ENCODE measurements at regions not wholly inside any gene's neighbourhood (a gene's known extent, or its start where the extent isn't known, plus 50 kb on each side); places are given as distances from the start of the nearest gene placed in this dataset.

GRCh38 chr5:117103703-117104102 lies 529.1 kb upstream of the SEMA6A start (continued):
- no peak for TF ChIP-seq ZNF532 (CRISPR knock-in tag; IDR thresholded peaks at IDR 0.05; ENCODE audit: borderline replicate concordance)
- TF ChIP-seq SMAD4 (CRISPR knock-in tag; IDR thresholded peaks at IDR 0.05) = no peak
- TF ChIP-seq ZNF219 (CRISPR knock-in tag; IDR thresholded peaks at IDR 0.05; ENCODE audit: borderline replicate concordance) = no peak

GRCh38 chr5:117102591-117102990 lies 528.0 kb upstream of the SEMA6A start:
- TF ChIP-seq ESRRA (CRISPR knock-in tag; IDR thresholded peaks at IDR 0.05; ENCODE audit: borderline replicate concordance) (no peak), ARID4B (CRISPR knock-in tag; IDR thresholded peaks at IDR 0.05; ENCODE audit: borderline replicate concordance) (no peak), GTF2I (CRISPR knock-in tag; conservative IDR thresholded peaks at IDR 0.05) (no peak), ZNF219 (CRISPR knock-in tag; IDR thresholded peaks at IDR 0.05; ENCODE audit: borderline replicate concordance) (no peak), MXD4 (CRISPR knock-in tag; IDR thresholded peaks at IDR 0.05; ENCODE audit: borderline replicate concordance) (no peak), ZNF317 (CRISPR knock-in tag; IDR thresholded peaks at IDR 0.05; ENCODE audit: borderline replicate concordance, low read depth) (no peak), RORB (CRISPR knock-in tag; IDR thresholded peaks at IDR 0.05) (no peak), NFATC4 (CRISPR knock-in tag; IDR thresholded peaks at IDR 0.05) (no peak), E2F1 (CRISPR knock-in tag; IDR thresholded peaks at IDR 0.05) (no peak), ZSCAN18 (CRISPR knock-in tag; IDR thresholded peaks at IDR 0.05) (no peak), TP53 (CRISPR knock-in tag; IDR thresholded peaks at IDR 0.05) (no peak), JAZF1 (CRISPR knock-in tag; IDR thresholded peaks at IDR 0.05) (no peak), ZNF263 (CRISPR knock-in tag; IDR thresholded peaks at IDR 0.05; ENCODE audit: low read depth) (no peak), E2F4 (CRISPR knock-in tag; IDR thresholded peaks at IDR 0.05; ENCODE audit: borderline replicate concordance, low read depth) (no peak), ZMAT4 (CRISPR knock-in tag; IDR thresholded peaks at IDR 0.05) (no peak), TEAD1 (CRISPR knock-in tag; IDR thresholded peaks at IDR 0.05) (no peak), ZNF281 (CRISPR knock-in tag; IDR thresholded peaks at IDR 0.05) (no peak)
- ChIA-PET POLR2A (no interaction called here), CTCF (no interaction called here)
- Mint-ChIP-seq H3K36me3 (no peaks in the 10 kb centered on the region), H3K4me1 (peaks cover 24% of the 10 kb centered on the region), H3K27me3 (ENCODE audit: low read depth) (no peaks in the 10 kb centered on the region), H3K27ac (peak overlapping the region; percentile 80), H3K9me3 (peaks cover 7% of the 10 kb centered on the region; the same call in 1 of the 2 replicates), H3K4me3 (no peak overlapping the region)
- ATAC-seq (peak; percentile 35), DNase-seq (ENCODE audit: low spot score) (no peak)
